ENCODE measurements at regions not wholly inside any gene's neighbourhood (a gene's known extent, or its start where the extent isn't known, plus 50 kb on each side); places are given as distances from the start of the nearest gene placed in this dataset.

DNA sequence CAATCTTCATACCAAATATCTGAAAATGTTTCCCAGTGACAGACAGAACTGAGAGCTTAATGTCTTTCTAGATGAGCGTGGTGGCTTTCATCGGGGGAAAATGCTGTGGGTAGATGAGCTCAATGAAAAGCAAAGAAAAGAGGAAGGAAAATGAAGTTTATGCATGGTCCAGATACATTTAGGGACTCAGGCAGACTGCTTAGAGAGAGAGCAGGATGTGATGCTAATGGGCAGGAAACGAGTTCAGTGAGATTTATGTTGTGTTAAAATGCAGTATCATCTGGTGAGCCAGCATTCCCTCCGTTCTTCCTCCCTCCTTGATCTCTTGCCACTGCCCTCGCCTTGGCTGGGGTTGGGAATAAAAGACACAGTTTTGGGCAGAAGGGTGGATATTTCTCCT, 229.2 kb downstream of the GBA3 start:
- Histone ChIP-seq H3K4me3 (no peak overlapping the region), H3K27ac (no peak overlapping the region), H3K4me1 (no peaks in the 10 kb centered on the region), H3K27me3 (peaks cover 0 to 4% (median 0%) of the 10 kb centered on the region in 7 donors), H3K9me3 (peaks cover 0 to 12% (median 0%) of the 10 kb centered on the region in 11 donors), H3K36me3 (no peaks in the 10 kb centered on the region)
- DNase-seq (no peak), ATAC-seq (no peak)
- intact Hi-C loops (cut with DNase I), result no loop called here
- 56 to 59% methylated on average over 5 of the region's 5 CpGs for WGBS, 2 donors
- TF ChIP-seq, protein P1, sequence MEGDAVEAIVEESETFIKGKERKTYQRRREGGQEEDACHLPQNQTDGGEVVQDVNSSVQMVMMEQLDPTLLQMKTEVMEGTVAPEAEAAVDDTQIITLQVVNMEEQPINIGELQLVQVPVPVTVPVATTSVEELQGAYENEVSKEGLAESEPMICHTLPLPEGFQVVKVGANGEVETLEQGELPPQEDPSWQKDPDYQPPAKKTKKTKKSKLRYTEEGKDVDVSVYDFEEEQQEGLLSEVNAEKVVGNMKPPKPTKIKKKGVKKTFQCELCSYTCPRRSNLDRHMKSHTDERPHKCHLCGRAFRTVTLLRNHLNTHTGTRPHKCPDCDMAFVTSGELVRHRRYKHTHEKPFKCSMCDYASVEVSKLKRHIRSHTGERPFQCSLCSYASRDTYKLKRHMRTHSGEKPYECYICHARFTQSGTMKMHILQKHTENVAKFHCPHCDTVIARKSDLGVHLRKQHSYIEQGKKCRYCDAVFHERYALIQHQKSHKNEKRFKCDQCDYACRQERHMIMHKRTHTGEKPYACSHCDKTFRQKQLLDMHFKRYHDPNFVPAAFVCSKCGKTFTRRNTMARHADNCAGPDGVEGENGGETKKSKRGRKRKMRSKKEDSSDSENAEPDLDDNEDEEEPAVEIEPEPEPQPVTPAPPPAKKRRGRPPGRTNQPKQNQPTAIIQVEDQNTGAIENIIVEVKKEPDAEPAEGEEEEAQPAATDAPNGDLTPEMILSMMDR (IDR thresholded peaks at IDR 0.05), result no peak

DNA sequence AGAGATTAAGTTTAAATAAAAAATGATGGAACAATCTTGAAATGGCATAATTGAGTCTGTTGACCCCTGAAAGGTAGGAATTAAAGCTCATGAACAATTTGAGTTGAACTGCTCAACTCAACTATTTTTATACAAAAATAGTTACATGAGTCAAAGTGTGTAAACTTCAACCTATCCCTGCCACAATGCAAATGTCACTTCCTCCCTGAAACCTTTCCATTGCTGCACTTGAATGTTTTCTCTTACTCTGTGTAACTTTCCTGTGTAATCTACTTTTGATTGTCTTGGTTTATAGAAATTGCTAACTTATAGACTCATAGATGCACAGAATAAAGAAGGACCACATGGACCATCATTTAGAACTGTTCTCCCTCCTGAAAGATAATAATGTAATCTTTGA, 218.5 kb downstream of the GBA3 start:
- Histone ChIP-seq H3K9me3 (peaks cover 0 to 9% (median 0%) of the 10 kb centered on the region in 11 donors), H3K4me1 (no peaks in the 10 kb centered on the region), H3K27me3 (no peaks in the 10 kb centered on the region), H3K27ac (no peak overlapping the region), H3K36me3 (no peaks in the 10 kb centered on the region), H3K4me3 (no peak overlapping the region)
- TF ChIP-seq, protein P1 (IDR thresholded peaks at IDR 0.05), result no peak
- no peak for ATAC-seq
- intact Hi-C loops (cut with DNase I), result no loop called here
- DNase-seq, result no peak

DNA sequence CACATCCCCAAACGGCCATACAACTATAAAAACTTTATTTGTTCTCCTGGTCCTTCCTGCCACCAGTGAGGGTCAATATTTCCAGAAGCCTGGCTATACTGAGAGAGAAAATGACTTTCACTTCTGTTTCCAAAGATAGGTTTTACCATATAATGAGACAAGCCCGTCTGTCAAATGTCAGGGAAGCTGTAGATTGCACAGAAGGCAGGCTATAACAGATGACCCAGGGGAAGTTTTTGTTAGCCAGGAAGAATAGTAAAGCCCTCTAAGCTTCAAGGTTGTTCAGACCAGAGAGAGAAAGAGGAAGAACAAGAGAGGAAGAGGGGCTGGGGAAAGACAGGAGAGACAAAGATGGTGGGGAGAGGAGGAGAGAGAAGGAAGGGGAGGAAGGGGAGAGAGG, 217.5 kb downstream of the GBA3 start:
- TF ChIP-seq, protein P1 (IDR thresholded peaks at IDR 0.05), result no peak
- Histone ChIP-seq H3K4me1 (no peaks in the 10 kb centered on the region), H3K27ac (no peak overlapping the region), H3K4me3 (no peak overlapping the region), H3K9me3 (peaks cover 0 to 9% (median 0%) of the 10 kb centered on the region in 11 donors), H3K27me3 (no peaks in the 10 kb centered on the region), H3K36me3 (no peaks in the 10 kb centered on the region)
- DNase-seq, result no peak
- ATAC-seq, result no peak
- intact Hi-C loops (cut with DNase I), result no loop called here
- 34 to 49% methylated on average over 2 of the region's 2 CpGs for WGBS, 2 donors

DNA sequence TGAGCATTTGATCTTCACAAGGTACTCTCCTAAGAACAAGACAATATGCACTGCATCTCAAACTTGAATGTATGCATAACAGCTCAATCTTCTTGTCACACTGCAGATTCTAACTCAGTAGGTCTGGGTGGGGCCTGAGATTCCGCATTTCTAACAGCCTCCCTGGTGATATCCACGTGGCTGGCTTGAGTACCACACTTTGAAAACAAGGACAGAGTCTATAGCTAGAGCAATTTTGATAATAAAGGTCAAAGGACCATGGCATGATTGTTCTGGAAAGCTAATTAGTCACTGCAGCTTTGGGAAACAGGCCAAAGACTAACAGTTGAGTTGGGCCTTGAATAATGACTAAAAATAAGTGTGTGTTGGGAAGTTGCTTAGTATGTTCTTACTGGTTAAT, 213.3 kb downstream of the GBA3 start:
- H3K4me3 ChIP-seq, result no peak overlapping the region
- peaks cover 0 to 9% (median 0%) of the 10 kb centered on the region in 11 donors for H3K9me3 ChIP-seq
- WGBS, 2 donors, result 28% methylated on average over 2 of the region's 2 CpGs
- DNase-seq (no peak), ATAC-seq (no peak)
- no peak overlapping the region for H3K27ac ChIP-seq
- no peaks in the 10 kb centered on the region for H3K4me1 ChIP-seq
- TF ChIP-seq, protein P1 (IDR thresholded peaks at IDR 0.05), result no peak
- intact Hi-C loops (cut with DNase I), result no loop called here
- H3K36me3 ChIP-seq, result no peaks in the 10 kb centered on the region
- H3K27me3 ChIP-seq, result no peaks in the 10 kb centered on the region

DNA sequence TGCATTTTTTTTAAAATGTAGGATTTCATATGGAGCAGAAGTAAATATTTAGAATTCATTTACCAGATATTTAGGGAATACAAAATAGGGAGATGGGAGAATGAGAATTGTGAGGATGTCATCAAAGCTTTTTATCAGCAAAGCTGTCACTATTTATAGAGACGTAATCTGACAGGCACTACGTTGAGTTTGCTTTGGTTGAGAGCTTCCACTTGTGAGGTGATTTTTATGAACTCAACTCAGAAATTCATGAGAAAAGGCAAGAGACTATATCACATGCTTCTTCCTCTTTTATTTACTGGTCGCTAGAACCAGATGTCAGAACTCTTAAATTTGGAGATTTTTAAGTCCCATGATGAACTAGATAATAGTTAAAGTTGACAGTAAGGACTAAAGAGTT, 211.2 kb downstream of the GBA3 start:
- H3K9me3 ChIP-seq, result peaks cover 0 to under 1% (median 0%) of the 10 kb centered on the region in 11 donors
- TF ChIP-seq, protein P1 (IDR thresholded peaks at IDR 0.05), result no peak
- DNase-seq (no peak), ATAC-seq (no peak)
- WGBS, 2 donors, result 18 to 25% methylated on average over 3 of the region's 3 CpGs
- H3K27me3 ChIP-seq, result no peaks in the 10 kb centered on the region
- intact Hi-C loops (cut with DNase I), result no loop called here
- H3K4me3 ChIP-seq, result no peak overlapping the region
- no peak overlapping the region for H3K27ac ChIP-seq
- H3K4me1 ChIP-seq, result no peaks in the 10 kb centered on the region
- no peaks in the 10 kb centered on the region for H3K36me3 ChIP-seq
